Upper lobe of left lung (tissue), 4 donors: ENCODE measurements at regions not wholly inside any gene's neighbourhood (a gene's known extent, or its start where the extent isn't known, plus 50 kb on each side); places are given as distances from the start of the nearest gene placed in this dataset.

Experiments used
- EP300 ChIP-seq, 4 donors: sonication (generic); formaldehyde crosslinking; IDR thresholded peaks; one replicate each; pipeline ENCODE4 v1.5.1; 2017; ENCODE audit warnings: antibody characterized with exemption in 4 of 4, control low read depth in 2 of 4
- POLR2A ChIP-seq, 4 donors: fragments of 450-650 bp; IDR thresholded peaks; one replicate each; pipeline ENCODE4 v1.5.1; 2016 to 2017; ENCODE audit warnings: antibody characterized with exemption in 4 of 4, mild to moderate bottlenecking in 2 of 4
- TF ChIP-seq, protein P1 (sequence below), 6 experiments: fragments of 450-650 bp in 4 of 6; fragments of 200-600 bp in 2 of 6; sonication (generic) in 2 of 6; IDR thresholded peaks; one replicate each; pipeline ENCODE4 v1.5.1; 2016 to 2019; ENCODE audit warnings: antibody characterized with exemption in 6 of 6

- TF ChIP-seq, protein P1, sequence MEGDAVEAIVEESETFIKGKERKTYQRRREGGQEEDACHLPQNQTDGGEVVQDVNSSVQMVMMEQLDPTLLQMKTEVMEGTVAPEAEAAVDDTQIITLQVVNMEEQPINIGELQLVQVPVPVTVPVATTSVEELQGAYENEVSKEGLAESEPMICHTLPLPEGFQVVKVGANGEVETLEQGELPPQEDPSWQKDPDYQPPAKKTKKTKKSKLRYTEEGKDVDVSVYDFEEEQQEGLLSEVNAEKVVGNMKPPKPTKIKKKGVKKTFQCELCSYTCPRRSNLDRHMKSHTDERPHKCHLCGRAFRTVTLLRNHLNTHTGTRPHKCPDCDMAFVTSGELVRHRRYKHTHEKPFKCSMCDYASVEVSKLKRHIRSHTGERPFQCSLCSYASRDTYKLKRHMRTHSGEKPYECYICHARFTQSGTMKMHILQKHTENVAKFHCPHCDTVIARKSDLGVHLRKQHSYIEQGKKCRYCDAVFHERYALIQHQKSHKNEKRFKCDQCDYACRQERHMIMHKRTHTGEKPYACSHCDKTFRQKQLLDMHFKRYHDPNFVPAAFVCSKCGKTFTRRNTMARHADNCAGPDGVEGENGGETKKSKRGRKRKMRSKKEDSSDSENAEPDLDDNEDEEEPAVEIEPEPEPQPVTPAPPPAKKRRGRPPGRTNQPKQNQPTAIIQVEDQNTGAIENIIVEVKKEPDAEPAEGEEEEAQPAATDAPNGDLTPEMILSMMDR (IDR thresholded peaks at IDR 0.05), result no peak
- TF ChIP-seq EP300 (IDR thresholded peaks at IDR 0.05), result no peak
- TF ChIP-seq POLR2A (IDR thresholded peaks at IDR 0.05), result no peak
Measured at GRCh38 chr11:100629671-100630070, 57.4 kb upstream of the ARHGAP42 start.
